ENCODE measurements at regions not wholly inside any gene's neighbourhood (a gene's known extent, or its start where the extent isn't known, plus 50 kb on each side); places are given as distances from the start of the nearest gene placed in this dataset.

DNA sequence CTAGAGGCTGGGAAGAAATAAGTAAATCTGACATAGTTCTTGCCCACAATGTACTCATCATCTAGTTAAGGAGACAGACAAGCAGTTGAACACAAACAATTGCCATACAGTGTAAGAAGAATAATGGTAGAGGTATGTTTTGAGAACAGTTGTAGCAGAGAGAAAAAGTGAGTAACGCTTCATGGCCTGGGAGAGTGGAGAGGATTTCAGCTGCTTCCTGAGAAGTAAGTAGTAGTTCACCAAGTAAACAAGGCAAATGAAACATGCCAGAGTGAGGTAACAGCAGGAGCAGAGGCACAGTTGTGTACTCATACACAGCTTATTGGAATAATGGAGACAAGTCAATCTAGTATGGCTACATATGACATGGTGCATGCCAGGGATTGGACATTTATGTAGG is 53.6 kb upstream of the RAP2C start:
- intact Hi-C loops (cut with DNase I): no loop called here
- TF ChIP-seq, protein P1, sequence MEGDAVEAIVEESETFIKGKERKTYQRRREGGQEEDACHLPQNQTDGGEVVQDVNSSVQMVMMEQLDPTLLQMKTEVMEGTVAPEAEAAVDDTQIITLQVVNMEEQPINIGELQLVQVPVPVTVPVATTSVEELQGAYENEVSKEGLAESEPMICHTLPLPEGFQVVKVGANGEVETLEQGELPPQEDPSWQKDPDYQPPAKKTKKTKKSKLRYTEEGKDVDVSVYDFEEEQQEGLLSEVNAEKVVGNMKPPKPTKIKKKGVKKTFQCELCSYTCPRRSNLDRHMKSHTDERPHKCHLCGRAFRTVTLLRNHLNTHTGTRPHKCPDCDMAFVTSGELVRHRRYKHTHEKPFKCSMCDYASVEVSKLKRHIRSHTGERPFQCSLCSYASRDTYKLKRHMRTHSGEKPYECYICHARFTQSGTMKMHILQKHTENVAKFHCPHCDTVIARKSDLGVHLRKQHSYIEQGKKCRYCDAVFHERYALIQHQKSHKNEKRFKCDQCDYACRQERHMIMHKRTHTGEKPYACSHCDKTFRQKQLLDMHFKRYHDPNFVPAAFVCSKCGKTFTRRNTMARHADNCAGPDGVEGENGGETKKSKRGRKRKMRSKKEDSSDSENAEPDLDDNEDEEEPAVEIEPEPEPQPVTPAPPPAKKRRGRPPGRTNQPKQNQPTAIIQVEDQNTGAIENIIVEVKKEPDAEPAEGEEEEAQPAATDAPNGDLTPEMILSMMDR (IDR thresholded peaks at IDR 0.05): no peak
- Histone ChIP-seq H3K27me3 (no peaks in the 10 kb centered on the region), H3K4me3 (no peak overlapping the region), H3K27ac (no peak overlapping the region), H3K36me3 (no peaks in the 10 kb centered on the region), H3K4me1 (no peaks in the 10 kb centered on the region), H3K9me3 (no peaks in the 10 kb centered on the region)
- ATAC-seq (no peak), DNase-seq (no peak)

DNA sequence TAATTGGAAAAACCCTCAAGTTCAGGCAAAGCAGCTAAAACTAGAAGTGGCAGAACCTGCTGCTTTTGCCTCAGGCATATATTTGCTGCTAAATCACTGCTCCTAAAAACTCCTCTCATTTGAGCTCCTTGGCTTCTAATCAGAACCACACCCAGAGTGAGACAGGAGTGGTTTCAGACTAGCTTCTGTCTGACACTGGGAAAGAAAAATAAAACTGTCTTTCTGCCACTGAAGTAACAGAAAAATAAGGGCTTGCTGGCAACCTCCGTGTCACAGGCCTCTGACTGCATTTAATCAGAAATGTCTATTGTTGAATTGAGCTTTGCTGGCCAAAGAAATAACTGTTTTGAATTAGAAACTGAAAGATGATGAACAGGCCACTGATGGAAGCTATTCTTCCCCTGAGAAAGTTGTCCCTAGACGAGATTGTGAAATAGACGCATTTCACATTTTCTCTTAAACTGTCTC is 52.1 kb upstream of the RAP2C start:
- no peak for ATAC-seq
- H3K36me3 ChIP-seq: no peaks in the 10 kb centered on the region
- no peak overlapping the region for H3K4me3 ChIP-seq
- no peak overlapping the region for H3K27ac ChIP-seq
- TF ChIP-seq, protein P1 (IDR thresholded peaks at IDR 0.05): no peak
- no peaks in the 10 kb centered on the region for H3K4me1 ChIP-seq
- DNase-seq: peak in 1 of 4 donors; percentile 5
- intact Hi-C loops (cut with DNase I): no loop called here
- H3K27me3 ChIP-seq: no peaks in the 10 kb centered on the region
- H3K9me3 ChIP-seq: no peaks in the 10 kb centered on the region

DNA sequence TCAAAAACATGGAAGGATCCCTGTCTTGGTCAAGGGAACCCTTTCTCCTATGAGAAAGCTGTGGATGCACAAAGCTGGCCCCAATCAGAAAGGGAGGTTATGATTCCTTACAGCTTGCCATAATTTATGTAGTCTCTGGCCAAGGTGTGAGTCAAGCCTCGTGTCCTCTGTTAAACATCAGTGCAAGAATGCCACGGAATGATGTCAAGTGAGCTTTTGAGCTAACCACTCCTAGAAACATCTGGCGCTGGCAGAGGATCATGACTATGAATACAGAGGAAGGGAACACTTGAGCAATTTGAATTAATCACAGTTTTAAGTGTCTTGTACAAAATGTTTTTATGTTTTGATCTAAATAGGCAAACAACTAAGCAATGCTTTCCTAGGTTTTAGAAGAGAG is 51.5 kb upstream of the RAP2C start:
- H3K4me3 ChIP-seq: no peak overlapping the region
- no peaks in the 10 kb centered on the region for H3K9me3 ChIP-seq
- TF ChIP-seq, protein P1 (IDR thresholded peaks at IDR 0.05): no peak
- no peaks in the 10 kb centered on the region for H3K4me1 ChIP-seq
- no peak for DNase-seq
- peak; percentile 65 for ATAC-seq
- no peak overlapping the region for H3K27ac ChIP-seq
- no peaks in the 10 kb centered on the region for H3K36me3 ChIP-seq
- no peaks in the 10 kb centered on the region for H3K27me3 ChIP-seq
- intact Hi-C loops (cut with DNase I): no loop called here

DNA sequence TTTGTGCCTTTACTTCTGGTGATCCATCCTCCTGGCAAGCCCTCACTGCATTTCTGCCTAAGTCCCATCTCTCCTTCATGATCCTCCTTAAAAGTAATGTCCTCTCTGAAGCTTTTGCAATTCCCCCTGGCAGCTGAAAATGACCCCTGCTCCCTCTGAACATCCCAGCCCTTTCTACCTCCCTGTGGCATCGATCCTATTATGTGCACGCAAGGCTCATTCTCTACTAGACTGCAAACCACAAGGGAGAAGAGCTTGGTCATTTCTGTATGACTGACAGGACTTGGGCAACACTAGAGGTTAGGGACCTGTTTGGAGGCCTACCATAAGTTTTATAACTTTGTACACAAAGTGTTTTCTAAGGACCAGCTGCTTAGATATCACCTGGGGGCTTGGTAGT is 50.8 kb upstream of the RAP2C start:
- Histone ChIP-seq H3K4me1 (no peaks in the 10 kb centered on the region), H3K27me3 (no peaks in the 10 kb centered on the region), H3K4me3 (no peak overlapping the region), H3K36me3 (no peaks in the 10 kb centered on the region), H3K27ac (no peak overlapping the region), H3K9me3 (no peaks in the 10 kb centered on the region)
- DNase-seq: no peak
- no peak for ATAC-seq
- intact Hi-C loops (cut with DNase I): no loop called here
- TF ChIP-seq, protein P1 (IDR thresholded peaks at IDR 0.05): no peak

Measured in left lung (tissue), 4 donors.